Esophagus mucosa (tissue), 1 donor: ENCODE measurements at regions not wholly inside any gene's neighbourhood (a gene's known extent, or its start where the extent isn't known, plus 50 kb on each side); places are given as distances from the start of the nearest gene placed in this dataset.
"Not testable (repeated sequence)": the region's sequence is repeated elsewhere in the genome, so short reads cannot be mapped to it uniquely, and the experiment has no call there.

Experiments used
- ATAC-seq: fragments of 200-7000 bp; cut with Tn5 transposase; one replicate; pipeline ENCODE4 v1.9.1; 2020
- donor health status: DM: yes; HTN: yes; CAD: no.

GRCh38 chr2:126952216-126952615 is 53.5 kb downstream of the TEX51 start:
- ATAC-seq = no peak

GRCh38 chr2:126953483-126953882 is 54.8 kb downstream of the TEX51 start:
- ATAC-seq = no peak

GRCh38 chr2:126954831-126955230 is 56.1 kb downstream of the TEX51 start:
- ATAC-seq = no peak

- ATAC-seq = not testable (repeated sequence)
These were observed 58.1 kb downstream of the TEX51 start for GRCh38 chr2:126956773-126957172.

GRCh38 chr2:126963390-126963789 is 64.7 kb downstream of the TEX51 start:
- ATAC-seq = no peak

GRCh38 chr2:126966601-126967000 is 67.9 kb downstream of the TEX51 start:
- no peak for ATAC-seq

GRCh38 chr2:126970583-126970982 is 71.9 kb downstream of the TEX51 start:
- no peak for ATAC-seq

- no peak for ATAC-seq
These were observed 72.4 kb downstream of the TEX51 start for GRCh38 chr2:126971162-126971480.

- ATAC-seq = peak; percentile 88
These were observed 73.0 kb downstream of the TEX51 start for GRCh38 chr2:126971481-126972278.

GRCh38 chr2:126972279-126972626 is 73.6 kb downstream of the TEX51 start:
- ATAC-seq = no peak

GRCh38 chr2:126973745-126974144 is 75.1 kb downstream of the TEX51 start:
- no peak for ATAC-seq

- no peak for ATAC-seq
These were observed 77.3 kb downstream of the TEX51 start for GRCh38 chr2:126975671-126976655.

GRCh38 chr2:126976721-126977328 is 78.1 kb downstream of the TEX51 start:
- no peak for ATAC-seq

GRCh38 chr2:126978333-126978732 is 79.6 kb downstream of the TEX51 start:
- ATAC-seq = no peak

GRCh38 chr2:126979039-126980003 is 80.6 kb downstream of the TEX51 start:
- ATAC-seq = no peak

- ATAC-seq = no peak
These were observed 82.8 kb downstream of the TEX51 start for GRCh38 chr2:126981476-126981875.

- no peak for ATAC-seq
These were observed 84.2 kb downstream of the TEX51 start for GRCh38 chr2:126982935-126983334.

GRCh38 chr2:126986631-126987187 is 88.0 kb downstream of the TEX51 start:
- ATAC-seq = no peak

- ATAC-seq = no peak
These were observed 89.8 kb downstream of the TEX51 start for GRCh38 chr2:126988482-126988881.

GRCh38 chr2:126989064-126989463 is 90.4 kb downstream of the TEX51 start:
- not testable (repeated sequence) for ATAC-seq

GRCh38 chr2:126990200-126990599 is 91.5 kb downstream of the TEX51 start:
- no peak for ATAC-seq
